NCI-H774 (cell line): ENCODE measurements at regions not wholly inside any gene's neighbourhood (a gene's known extent, or its start where the extent isn't known, plus 50 kb on each side); places are given as distances from the start of the nearest gene placed in this dataset.

ENCODE experiments used
- DNase-seq: peaks from one replicate; lab custom pipeline; 2025; lab: John Stamatoyannopoulos, UW

- DNase-seq = no peak
These were observed 115.3 kb upstream of the SESN3 start for GRCh38 chr11:95346265-95346664.

GRCh38 chr11:95345651-95346050 is 114.6 kb upstream of the SESN3 start:
- DNase-seq = no peak

- DNase-seq = no peak
These were observed 114.1 kb upstream of the SESN3 start for GRCh38 chr11:95344932-95345642.

- DNase-seq = no peak
These were observed 110.2 kb upstream of the SESN3 start for GRCh38 chr11:95341221-95341620.

GRCh38 chr11:95339086-95339901 is 108.3 kb upstream of the SESN3 start:
- no peak for DNase-seq

GRCh38 chr11:95338430-95338991 is 107.5 kb upstream of the SESN3 start:
- DNase-seq = no peak

- no peak for DNase-seq
These were observed 107.0 kb upstream of the SESN3 start for GRCh38 chr11:95337972-95338429.

GRCh38 chr11:95337175-95337957 is 106.4 kb upstream of the SESN3 start:
- DNase-seq = no peak

- DNase-seq = no peak
These were observed 105.0 kb upstream of the SESN3 start for GRCh38 chr11:95335989-95336388.

GRCh38 chr11:95331161-95331560 is 100.2 kb upstream of the SESN3 start:
- DNase-seq = no peak

GRCh38 chr11:95330302-95330701 is 99.3 kb upstream of the SESN3 start:
- no peak for DNase-seq

- DNase-seq = no peak
These were observed 96.4 kb upstream of the SESN3 start for GRCh38 chr11:95327273-95327948.

- DNase-seq = no peak
These were observed 94.8 kb upstream of the SESN3 start for GRCh38 chr11:95325777-95326258.

GRCh38 chr11:95324826-95325225 is 93.8 kb upstream of the SESN3 start:
- DNase-seq = no peak

- no peak for DNase-seq
These were observed 91.5 kb upstream of the SESN3 start for GRCh38 chr11:95322539-95322938.

GRCh38 chr11:95318498-95318897 is 87.5 kb upstream of the SESN3 start:
- no peak for DNase-seq

GRCh38 chr11:95308512-95309035 is 77.6 kb upstream of the SESN3 start:
- DNase-seq = no peak

GRCh38 chr11:95307286-95307685 is 76.3 kb upstream of the SESN3 start:
- no peak for DNase-seq

GRCh38 chr11:95306801-95307200 is 75.8 kb upstream of the SESN3 start:
- DNase-seq = no peak

- DNase-seq = no peak
These were observed 75.1 kb upstream of the SESN3 start for GRCh38 chr11:95306123-95306522.

GRCh38 chr11:95305705-95306104 is 74.7 kb upstream of the SESN3 start:
- DNase-seq = no peak
